ENCODE measurements at regions not wholly inside any gene's neighbourhood (a gene's known extent, or its start where the extent isn't known, plus 50 kb on each side); places are given as distances from the start of the nearest gene placed in this dataset.

DNA sequence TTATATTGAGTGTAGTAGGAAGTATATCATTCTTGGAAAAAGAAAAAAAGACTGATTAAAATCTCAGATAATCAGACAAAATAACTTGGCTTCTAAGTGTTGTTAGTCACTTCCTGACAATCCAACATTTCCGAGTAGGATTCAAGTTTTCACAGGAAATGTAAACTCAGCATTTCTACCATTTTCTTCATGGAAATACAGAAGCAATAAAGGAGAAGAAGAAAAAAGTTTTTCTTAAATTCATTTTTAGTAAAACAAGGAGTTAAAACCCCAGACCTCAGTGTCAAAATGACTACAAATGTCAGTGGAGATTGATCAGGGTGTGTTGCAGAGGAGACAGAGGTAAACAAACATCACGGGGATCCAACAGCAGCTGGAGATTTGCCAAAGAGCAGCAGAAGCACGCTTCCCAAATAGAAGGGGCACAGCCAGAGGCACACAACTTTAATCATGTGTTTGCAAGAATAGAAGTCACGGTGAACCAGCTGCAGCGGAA, 129.3 kb upstream of the FAM9B start:
- Histone ChIP-seq H3K27me3 (no peaks in the 10 kb centered on the region), H3K36me3 (no peaks in the 10 kb centered on the region), H3K4me3 (ENCODE audit: low read depth, low read length) (no peak overlapping the region), H3K4me1 (no peaks in the 10 kb centered on the region), H3K9me3 (no peaks in the 10 kb centered on the region)
- DNase-seq, result no peak
- TF ChIP-seq, protein P1, sequence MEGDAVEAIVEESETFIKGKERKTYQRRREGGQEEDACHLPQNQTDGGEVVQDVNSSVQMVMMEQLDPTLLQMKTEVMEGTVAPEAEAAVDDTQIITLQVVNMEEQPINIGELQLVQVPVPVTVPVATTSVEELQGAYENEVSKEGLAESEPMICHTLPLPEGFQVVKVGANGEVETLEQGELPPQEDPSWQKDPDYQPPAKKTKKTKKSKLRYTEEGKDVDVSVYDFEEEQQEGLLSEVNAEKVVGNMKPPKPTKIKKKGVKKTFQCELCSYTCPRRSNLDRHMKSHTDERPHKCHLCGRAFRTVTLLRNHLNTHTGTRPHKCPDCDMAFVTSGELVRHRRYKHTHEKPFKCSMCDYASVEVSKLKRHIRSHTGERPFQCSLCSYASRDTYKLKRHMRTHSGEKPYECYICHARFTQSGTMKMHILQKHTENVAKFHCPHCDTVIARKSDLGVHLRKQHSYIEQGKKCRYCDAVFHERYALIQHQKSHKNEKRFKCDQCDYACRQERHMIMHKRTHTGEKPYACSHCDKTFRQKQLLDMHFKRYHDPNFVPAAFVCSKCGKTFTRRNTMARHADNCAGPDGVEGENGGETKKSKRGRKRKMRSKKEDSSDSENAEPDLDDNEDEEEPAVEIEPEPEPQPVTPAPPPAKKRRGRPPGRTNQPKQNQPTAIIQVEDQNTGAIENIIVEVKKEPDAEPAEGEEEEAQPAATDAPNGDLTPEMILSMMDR (IDR thresholded peaks at IDR 0.05; ENCODE audit: low read depth, low read length), result no peak

- H3K27me3 ChIP-seq, result no peaks in the 10 kb centered on the region
- TF ChIP-seq, protein P1 (IDR thresholded peaks at IDR 0.05; ENCODE audit: low read depth, low read length), result no peak
- no peak overlapping the region for H3K4me3 ChIP-seq (ENCODE audit: low read depth, low read length)
- H3K36me3 ChIP-seq, result no peaks in the 10 kb centered on the region
- no peaks in the 10 kb centered on the region for H3K9me3 ChIP-seq
- H3K4me1 ChIP-seq, result no peaks in the 10 kb centered on the region
- DNase-seq, result no peak
Observed at GRCh38 chrX:9164086-9164485, 130.2 kb upstream of the FAM9B start.

GRCh38 chrX:9164533-9165426, 130.9 kb upstream of the FAM9B start:
- Histone ChIP-seq H3K27me3 (no peaks in the 10 kb centered on the region), H3K36me3 (no peaks in the 10 kb centered on the region), H3K4me1 (no peaks in the 10 kb centered on the region), H3K4me3 (ENCODE audit: low read depth, low read length) (no peak overlapping the region), H3K9me3 (no peaks in the 10 kb centered on the region)
- TF ChIP-seq, protein P1 (IDR thresholded peaks at IDR 0.05; ENCODE audit: low read depth, low read length), result no peak
- no peak for DNase-seq

DNA sequence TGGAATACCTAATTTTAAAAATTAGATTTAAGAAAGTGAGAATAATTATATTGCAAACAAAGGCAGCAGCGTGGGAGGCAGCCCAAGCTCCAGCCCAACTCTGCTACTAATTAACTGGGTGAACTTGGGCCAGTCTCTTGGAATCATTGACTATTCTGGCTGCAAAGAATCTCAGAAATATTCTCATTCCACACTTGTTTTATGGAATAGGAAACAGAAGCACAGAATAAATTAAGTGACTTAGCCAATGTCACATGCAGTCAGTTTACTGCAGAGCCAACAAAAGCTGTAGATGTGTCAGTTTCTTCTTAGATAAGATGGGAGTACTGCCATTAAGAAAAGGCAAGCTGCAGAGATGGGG, 132.6 kb upstream of the FAM9B start:
- Histone ChIP-seq H3K36me3 (no peaks in the 10 kb centered on the region), H3K27me3 (no peaks in the 10 kb centered on the region), H3K4me3 (ENCODE audit: low read depth, low read length) (no peak overlapping the region), H3K4me1 (no peaks in the 10 kb centered on the region), H3K9me3 (no peaks in the 10 kb centered on the region)
- no peak for DNase-seq
- TF ChIP-seq, protein P1 (IDR thresholded peaks at IDR 0.05; ENCODE audit: low read depth, low read length), result no peak

DNA sequence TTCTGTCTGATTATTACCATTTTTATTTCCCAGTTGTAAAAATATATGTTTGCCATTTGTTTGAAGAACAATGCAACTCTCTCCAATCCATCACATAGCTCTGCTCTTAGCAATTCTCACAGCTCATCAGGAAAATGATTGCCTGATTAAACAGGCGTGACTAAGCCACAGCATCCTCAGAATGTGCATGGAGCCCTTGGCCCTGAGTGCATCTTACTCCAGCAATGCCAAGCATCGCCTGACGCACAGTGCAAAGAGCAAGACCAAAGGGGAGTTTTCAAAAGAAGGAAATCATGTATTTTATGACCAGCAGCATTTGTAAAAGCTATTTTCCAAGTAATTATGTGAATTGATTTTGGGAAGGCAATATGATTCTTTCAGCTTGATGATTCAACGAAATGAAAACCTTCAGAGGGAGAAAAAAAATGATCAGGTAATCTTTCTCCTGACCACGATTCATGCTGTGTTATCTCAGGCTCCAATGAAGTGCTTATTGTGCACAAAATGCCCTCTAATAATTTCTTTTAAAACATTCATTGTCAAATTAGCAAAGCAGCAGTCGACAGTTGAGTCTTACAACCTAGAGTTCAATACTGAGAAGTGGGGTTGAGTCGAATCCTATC, 138.0 kb upstream of the FAM9B start:
- H3K36me3 ChIP-seq, result no peaks in the 10 kb centered on the region
- no peaks in the 10 kb centered on the region for H3K9me3 ChIP-seq
- no peaks in the 10 kb centered on the region for H3K27me3 ChIP-seq
- TF ChIP-seq, protein P1 (IDR thresholded peaks at IDR 0.05; ENCODE audit: low read depth, low read length), result no peak
- DNase-seq, result no peak
- no peaks in the 10 kb centered on the region for H3K4me1 ChIP-seq
- no peak overlapping the region for H3K4me3 ChIP-seq (ENCODE audit: low read depth, low read length)

DNA sequence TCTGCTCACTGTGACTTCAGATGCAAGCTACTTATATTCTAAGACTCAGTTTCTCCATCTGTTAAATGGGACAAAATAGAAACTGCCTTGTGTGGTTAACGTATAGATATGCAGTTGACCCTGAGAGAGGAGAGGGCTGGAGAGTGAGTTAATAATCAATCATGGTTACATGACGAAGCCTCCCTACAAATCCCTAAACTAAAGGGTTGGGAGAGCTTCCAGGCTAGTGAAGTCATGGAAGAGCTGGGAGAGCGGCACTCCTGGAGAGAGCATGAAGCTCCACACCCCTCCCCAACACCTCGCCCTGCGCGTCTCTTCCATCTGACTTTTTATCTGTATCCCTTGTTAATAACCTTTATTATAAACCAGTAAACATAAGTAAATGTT, 138.5 kb upstream of the FAM9B start:
- no peaks in the 10 kb centered on the region for H3K4me1 ChIP-seq
- H3K36me3 ChIP-seq, result no peaks in the 10 kb centered on the region
- TF ChIP-seq, protein P1 (IDR thresholded peaks at IDR 0.05; ENCODE audit: low read depth, low read length), result no peak
- no peak overlapping the region for H3K4me3 ChIP-seq (ENCODE audit: low read depth, low read length)
- no peak for DNase-seq
- no peaks in the 10 kb centered on the region for H3K27me3 ChIP-seq
- H3K9me3 ChIP-seq, result no peaks in the 10 kb centered on the region
